ENCODE measurements at regions not wholly inside any gene's neighbourhood (a gene's known extent, or its start where the extent isn't known, plus 50 kb on each side); places are given as distances from the start of the nearest gene placed in this dataset.

DNA sequence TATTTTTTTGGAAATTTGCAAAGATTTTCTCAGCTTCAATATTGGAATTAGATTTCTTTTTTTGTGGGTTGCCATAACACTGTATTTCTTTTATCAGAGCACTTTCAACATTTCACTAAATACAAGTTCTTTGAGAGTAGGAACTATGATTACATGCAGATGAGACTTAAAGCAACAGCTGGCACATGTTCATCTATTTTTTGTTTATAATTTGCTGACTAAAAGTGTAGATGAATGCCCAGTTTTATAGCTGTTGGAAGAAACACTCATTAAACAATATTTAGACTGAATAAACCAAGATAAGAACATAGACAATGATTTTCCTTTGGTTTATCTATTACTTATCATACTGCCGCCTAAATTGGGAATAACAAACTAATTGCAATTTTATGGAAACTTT is 803.0 kb upstream of the KLHL1 start:
- TF ChIP-seq CTCF (conservative IDR thresholded peaks at IDR 0.05; ENCODE audit: low read length) (no peak), EZH2phosphoT487 (IDR thresholded peaks at IDR 0.05; ENCODE audit: borderline replicate concordance) (no peak)

Data from Loucy (cell line).